ENCODE measurements at regions not wholly inside any gene's neighbourhood (a gene's known extent, or its start where the extent isn't known, plus 50 kb on each side); places are given as distances from the start of the nearest gene placed in this dataset.

DNA sequence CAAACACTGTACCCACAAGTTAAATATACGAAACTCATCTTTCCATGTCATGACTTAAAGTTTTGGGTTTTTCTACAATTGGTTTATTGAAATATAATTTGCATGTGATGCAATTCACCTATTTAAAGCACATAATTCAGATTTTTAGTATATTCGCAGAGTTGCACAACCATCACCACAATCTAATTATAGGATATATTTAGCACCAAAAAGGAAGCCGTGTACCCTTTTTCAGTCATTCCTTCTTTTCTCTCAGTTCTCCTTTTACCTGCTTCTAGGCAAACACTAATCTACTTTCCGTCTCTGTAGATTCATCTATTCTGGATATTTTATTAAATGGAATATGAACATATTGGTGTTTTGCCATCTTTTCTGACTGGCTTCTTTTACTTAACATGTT is 1458.1 kb upstream of the TENM4 start:
- CTCF ChIA-PET, result interaction anchor here (0.9 kb wide), 1 partner anchor 19 kb away, joined by 3 read pairs; no protein-coding TSS in a partner anchor
- no peak overlapping the region for H3K4me3 ChIP-seq (ENCODE audit: low read depth, low read length)
- DNase-seq (ENCODE audit: low read depth), result no peak
- no peaks in the 10 kb centered on the region for H3K27me3 ChIP-seq (ENCODE audit: control insufficient read depth, insufficient read depth, low read length)
- TF ChIP-seq, protein P1, sequence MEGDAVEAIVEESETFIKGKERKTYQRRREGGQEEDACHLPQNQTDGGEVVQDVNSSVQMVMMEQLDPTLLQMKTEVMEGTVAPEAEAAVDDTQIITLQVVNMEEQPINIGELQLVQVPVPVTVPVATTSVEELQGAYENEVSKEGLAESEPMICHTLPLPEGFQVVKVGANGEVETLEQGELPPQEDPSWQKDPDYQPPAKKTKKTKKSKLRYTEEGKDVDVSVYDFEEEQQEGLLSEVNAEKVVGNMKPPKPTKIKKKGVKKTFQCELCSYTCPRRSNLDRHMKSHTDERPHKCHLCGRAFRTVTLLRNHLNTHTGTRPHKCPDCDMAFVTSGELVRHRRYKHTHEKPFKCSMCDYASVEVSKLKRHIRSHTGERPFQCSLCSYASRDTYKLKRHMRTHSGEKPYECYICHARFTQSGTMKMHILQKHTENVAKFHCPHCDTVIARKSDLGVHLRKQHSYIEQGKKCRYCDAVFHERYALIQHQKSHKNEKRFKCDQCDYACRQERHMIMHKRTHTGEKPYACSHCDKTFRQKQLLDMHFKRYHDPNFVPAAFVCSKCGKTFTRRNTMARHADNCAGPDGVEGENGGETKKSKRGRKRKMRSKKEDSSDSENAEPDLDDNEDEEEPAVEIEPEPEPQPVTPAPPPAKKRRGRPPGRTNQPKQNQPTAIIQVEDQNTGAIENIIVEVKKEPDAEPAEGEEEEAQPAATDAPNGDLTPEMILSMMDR (IDR thresholded peaks at IDR 0.05; ENCODE audit: insufficient read depth, low read depth, low read length), result no peak
- POLR2A ChIA-PET, result no interaction called here
- H3K36me3 ChIP-seq (ENCODE audit: control insufficient read depth, insufficient read depth, low read length), result no peaks in the 10 kb centered on the region

DNA sequence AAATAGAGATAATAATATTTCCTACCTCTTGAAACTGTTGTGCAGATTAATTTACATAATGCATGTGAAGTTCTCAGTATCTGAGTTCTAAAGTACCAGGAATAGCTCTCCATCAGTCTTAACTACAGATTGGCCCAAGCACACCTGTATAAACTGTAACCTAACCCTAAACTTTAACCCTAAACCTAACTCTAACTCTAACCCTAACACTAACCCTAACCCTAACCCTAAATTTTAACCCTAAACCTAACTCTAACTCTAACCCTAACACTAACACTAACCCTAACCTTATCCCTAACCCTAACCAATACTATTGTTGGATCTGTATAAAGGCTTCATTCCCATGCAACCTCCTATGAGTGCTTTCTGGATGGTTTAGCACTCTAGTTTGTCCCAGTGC is 1445.9 kb upstream of the TENM4 start:
- H3K27me3 ChIP-seq (ENCODE audit: control insufficient read depth, insufficient read depth, low read length), result no peaks in the 10 kb centered on the region
- no peak for DNase-seq (ENCODE audit: low read depth)
- ChIA-PET POLR2A (no interaction called here), CTCF (no interaction called here)
- TF ChIP-seq, protein P1 (IDR thresholded peaks at IDR 0.05; ENCODE audit: insufficient read depth, low read depth, low read length), result no peak
- H3K4me3 ChIP-seq (ENCODE audit: low read depth, low read length), result no peak overlapping the region
- H3K36me3 ChIP-seq (ENCODE audit: control insufficient read depth, insufficient read depth, low read length), result no peaks in the 10 kb centered on the region

- Histone ChIP-seq H3K4me3 (ENCODE audit: low read depth, low read length) (no peak overlapping the region), H3K36me3 (ENCODE audit: control insufficient read depth, insufficient read depth, low read length) (no peaks in the 10 kb centered on the region), H3K27me3 (ENCODE audit: control insufficient read depth, insufficient read depth, low read length) (no peaks in the 10 kb centered on the region)
- ChIA-PET POLR2A (no interaction called here), CTCF (no interaction called here)
- TF ChIP-seq, protein P1 (IDR thresholded peaks at IDR 0.05; ENCODE audit: insufficient read depth, low read depth, low read length), result no peak
- DNase-seq (ENCODE audit: low read depth), result no peak
These were observed 1432.6 kb upstream of the TENM4 start for GRCh38 chr11:80873310-80873999.

GRCh38 chr11:80872116-80872728 is 1431.4 kb upstream of the TENM4 start:
- TF ChIP-seq, protein P1 (IDR thresholded peaks at IDR 0.05; ENCODE audit: insufficient read depth, low read depth, low read length), result no peak
- DNase-seq (ENCODE audit: low read depth), result no peak
- no peak overlapping the region for H3K4me3 ChIP-seq (ENCODE audit: low read depth, low read length)
- H3K27me3 ChIP-seq (ENCODE audit: control insufficient read depth, insufficient read depth, low read length), result no peaks in the 10 kb centered on the region
- POLR2A ChIA-PET, result no interaction called here
- CTCF ChIA-PET, result interaction anchor here (0.8 kb wide), 1 partner anchor 17 kb away, joined by 3 read pairs; no protein-coding TSS in a partner anchor
- H3K36me3 ChIP-seq (ENCODE audit: control insufficient read depth, insufficient read depth, low read length), result no peaks in the 10 kb centered on the region

DNA sequence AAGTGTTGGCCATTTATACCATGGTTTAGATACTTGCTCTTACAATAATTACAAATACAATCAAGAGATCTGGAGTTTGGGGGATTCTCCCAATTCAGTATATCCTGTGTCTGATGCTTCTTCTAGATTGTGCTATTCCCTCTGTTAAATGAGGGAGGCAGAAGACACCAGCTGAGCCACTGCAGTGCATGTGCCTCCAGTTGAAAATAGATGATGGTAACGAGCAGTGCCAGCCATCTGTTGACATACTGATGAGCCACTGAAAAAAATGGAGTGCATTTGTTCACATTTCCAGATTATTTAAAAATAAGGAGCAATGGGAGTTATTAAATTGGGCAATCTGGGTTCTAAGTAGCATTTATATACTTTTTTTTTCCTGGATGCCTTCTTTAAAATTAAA is 1428.0 kb upstream of the TENM4 start:
- POLR2A ChIA-PET, result no interaction called here
- Histone ChIP-seq H3K36me3 (ENCODE audit: control insufficient read depth, insufficient read depth, low read length) (no peaks in the 10 kb centered on the region), H3K4me3 (ENCODE audit: low read depth, low read length) (no peak overlapping the region), H3K27me3 (ENCODE audit: control insufficient read depth, insufficient read depth, low read length) (no peaks in the 10 kb centered on the region)
- CTCF ChIA-PET, result no interaction called here
- DNase-seq (ENCODE audit: low read depth), result no peak
- TF ChIP-seq, protein P1 (IDR thresholded peaks at IDR 0.05; ENCODE audit: insufficient read depth, low read depth, low read length), result no peak
